HL-60 (cell line): ENCODE measurements at regions not wholly inside any gene's neighbourhood (a gene's known extent, or its start where the extent isn't known, plus 50 kb on each side); places are given as distances from the start of the nearest gene placed in this dataset.

ENCODE experiments used
- DNase-seq, 2 experiments: peaks; one replicate each; pipeline ENCODE4 v3.0.0-alpha.2; 2010 to 2020; ENCODE audit warnings: low read depth in 1 of 2, low spot score in 1 of 2
- H3K27ac ChIP-seq: fragments of 250-450 bp; sonication (Bioruptor Pico); replicated peaks from 2 replicates; pipeline ENCODE4 v1.5.1; 2020; ENCODE audit warnings: mild to moderate bottlenecking, moderate library complexity
- H3K27me3 ChIP-seq: fragments of 250-450 bp; sonication (Bioruptor Pico); 2 replicates; pipeline ENCODE4 v1.5.1; 2021; ENCODE audit warnings: mild to moderate bottlenecking, moderate library complexity; ENCODE audit not compliant: insufficient read depth, poor library complexity, severe bottlenecking
- H3K4me3 ChIP-seq: replicated peaks from 2 replicates; pipeline ENCODE4 v1.5.1; 2011; ENCODE audit warnings: mild to moderate bottlenecking, control low read depth, low read length; ENCODE audit not compliant: insufficient read depth
- CTCF ChIP-seq: IDR thresholded peaks from one replicate; pipeline ENCODE4 v1.5.1; 2011; ENCODE audit warnings: low read length, control low read depth, inconsistent platforms; ENCODE audit not compliant: insufficient read depth
- GABPA ChIP-seq: IDR thresholded peaks from 2 replicates; pipeline ENCODE4 v1.6.1; 2012; ENCODE audit warnings: low read depth
- POLR2AphosphoS5 ChIP-seq: IDR thresholded peaks from 2 replicates; pipeline ENCODE4 v1.6.1; 2012; ENCODE audit warnings: low read depth
- REST ChIP-seq: IDR thresholded peaks from 2 replicates; pipeline ENCODE4 v1.6.1; 2012; ENCODE audit warnings: low read depth; ENCODE audit not compliant: insufficient replicate concordance
- SPI1 ChIP-seq: IDR thresholded peaks from 2 replicates; pipeline ENCODE4 v1.6.1; 2012; ENCODE audit warnings: low read depth, mild to moderate bottlenecking, borderline replicate concordance

- no peak for DNase-seq
- no peak overlapping the region for H3K27ac ChIP-seq
- H3K4me3 ChIP-seq: no peak overlapping the region
- TF ChIP-seq SPI1 (no peak), REST (no peak), CTCF (no peak), GABPA (no peak), POLR2AphosphoS5 (no peak)
- peaks cover 14% of the 10 kb centered on the region for H3K27me3 ChIP-seq
Measured at GRCh38 chr13:40193286-40194223, 472.9 kb downstream of the FOXO1 start.

GRCh38 chr13:40194224-40194806, 472.1 kb downstream of the FOXO1 start:
- no peak for TF ChIP-seq SPI1
- no peak for TF ChIP-seq POLR2AphosphoS5
- TF ChIP-seq REST: no peak
- TF ChIP-seq CTCF: no peak
- no peak for TF ChIP-seq GABPA
- Histone ChIP-seq H3K27ac (no peak overlapping the region), H3K4me3 (no peak overlapping the region), H3K27me3 (peaks cover 14% of the 10 kb centered on the region)
- no peak for DNase-seq

- Histone ChIP-seq H3K27ac (no peak overlapping the region), H3K4me3 (no peak overlapping the region), H3K27me3 (peaks cover 5% of the 10 kb centered on the region)
- no peak for TF ChIP-seq CTCF
- no peak for TF ChIP-seq POLR2AphosphoS5
- no peak for TF ChIP-seq GABPA
- TF ChIP-seq SPI1: no peak
- no peak for TF ChIP-seq REST
- DNase-seq: no peak
Measured at GRCh38 chr13:40197049-40197448, 469.4 kb downstream of the FOXO1 start.
